WTC11 (cell line): ENCODE measurements at regions not wholly inside any gene's neighbourhood (a gene's known extent, or its start where the extent isn't known, plus 50 kb on each side); places are given as distances from the start of the nearest gene placed in this dataset.

Experiments used
- ATAC-seq: fragments of 200-7000 bp; cut with Tn5 transposase; 2 replicates; pipeline ENCODE4 v1.10.0; 2021; ENCODE audit warnings: mild to moderate bottlenecking, moderate library complexity
- CTCF ChIA-PET: fragments of 300-600 bp; sonication (Branson Sonifier 250); formaldehyde crosslinking; loops from one replicate; lab custom pipeline; 2021; ENCODE audit warnings: antibody characterized with exemption; lab: Charles Lee
- POLR2A ChIA-PET: fragments of 350-600 bp; sonication (Branson Sonifier 250); formaldehyde crosslinking; loops from one replicate; lab custom pipeline; 2021; ENCODE audit warnings: antibody characterized with exemption; lab: Charles Lee
- DNase-seq: peaks from one replicate; pipeline ENCODE4 v3.0.0; 2021; ENCODE audit warnings: low spot score
- H3K27ac Mint-ChIP-seq: 2 replicates; pipeline ENCODE4 v1.8.0; 2021; ENCODE audit warnings: mixed read lengths
- H3K27me3 Mint-ChIP-seq: 2 replicates; pipeline ENCODE4 v1.8.0; 2021; ENCODE audit warnings: low read depth, mild to moderate bottlenecking, moderate library complexity, mixed read lengths
- H3K36me3 Mint-ChIP-seq: 2 replicates; pipeline ENCODE4 v1.8.0; 2021; ENCODE audit warnings: mixed read lengths
- H3K4me1 Mint-ChIP-seq: 2 replicates; pipeline ENCODE4 v1.8.0; 2022; ENCODE audit warnings: mixed read lengths
- H3K4me3 Mint-ChIP-seq: 2 replicates; pipeline ENCODE4 v1.8.0; 2021; ENCODE audit warnings: mild to moderate bottlenecking, moderate library complexity, mixed read lengths
- H3K9me3 Mint-ChIP-seq: 2 replicates; pipeline ENCODE4 v1.8.0; 2021; ENCODE audit warnings: mixed read lengths
- ATF6 ChIP-seq: sonication (generic); formaldehyde crosslinking; IDR thresholded peaks from 2 replicates; pipeline ENCODE4 v1.8.1; 2023; ENCODE audit warnings: mild to moderate bottlenecking, missing genetic modification reagents
- CBFB ChIP-seq: sonication (generic); formaldehyde crosslinking; IDR thresholded peaks from 2 replicates; pipeline ENCODE4 v1.8.1; 2022; ENCODE audit warnings: mild to moderate bottlenecking, low read depth, missing genetic modification reagents
- CDX4 ChIP-seq: fragments of 250-450 bp; sonication (Bioruptor Pico); IDR thresholded peaks from 2 replicates; pipeline ENCODE4 v1.9.0; 2021; ENCODE audit warnings: moderate library complexity, mild to moderate bottlenecking, inconsistent platforms, borderline replicate concordance
- E2F4 ChIP-seq: sonication (generic); formaldehyde crosslinking; IDR thresholded peaks from 2 replicates; pipeline ENCODE4 v1.8.1; 2022; ENCODE audit warnings: low read depth, mild to moderate bottlenecking, moderate library complexity, missing genetic modification reagents, borderline replicate concordance
- HMGA2 ChIP-seq: fragments of 250-450 bp; sonication (Bioruptor Pico); IDR thresholded peaks from 2 replicates; pipeline ENCODE4 v1.4.0; 2021; ENCODE audit warnings: mild to moderate bottlenecking, moderate library complexity
- MAX ChIP-seq: sonication (generic); formaldehyde crosslinking; IDR thresholded peaks from 2 replicates; pipeline ENCODE4 v1.8.0; 2022; ENCODE audit warnings: mild to moderate bottlenecking, missing genetic modification reagents
- NFATC4 ChIP-seq: fragments of 250-450 bp; sonication (Bioruptor Pico); IDR thresholded peaks from 2 replicates; pipeline ENCODE4 v1.9.0; 2021; ENCODE audit warnings: mild to moderate bottlenecking
- NR3C1 ChIP-seq: sonication (generic); formaldehyde crosslinking; conservative IDR thresholded peaks from 2 replicates; pipeline ENCODE4 v1.8.1; 2023; ENCODE audit warnings: low read depth, mild to moderate bottlenecking, missing genetic modification reagents
- OVOL2 ChIP-seq: fragments of 250-450 bp; sonication (Bioruptor Pico); IDR thresholded peaks from 2 replicates; pipeline ENCODE4 v1.9.0; 2021; ENCODE audit warnings: mild to moderate bottlenecking, borderline replicate concordance
- PREB ChIP-seq: sonication (generic); formaldehyde crosslinking; IDR thresholded peaks from 2 replicates; pipeline ENCODE4 v1.8.1; 2022; ENCODE audit warnings: mild to moderate bottlenecking, missing genetic modification reagents, moderate library complexity, borderline replicate concordance
- PRRX2 ChIP-seq: fragments of 250-450 bp; sonication (Bioruptor Pico); IDR thresholded peaks from 2 replicates; pipeline ENCODE4 v1.8.0; 2021; ENCODE audit warnings: mild to moderate bottlenecking
- SMAD3 ChIP-seq: sonication (generic); formaldehyde crosslinking; IDR thresholded peaks from 2 replicates; pipeline ENCODE4 v1.8.0; 2022; ENCODE audit warnings: missing genetic modification reagents, mild to moderate bottlenecking, borderline replicate concordance
- USF1 ChIP-seq: sonication (generic); formaldehyde crosslinking; IDR thresholded peaks from 2 replicates; pipeline ENCODE4 v1.8.0; 2022; ENCODE audit warnings: mild to moderate bottlenecking, missing genetic modification reagents
- ZNF121 ChIP-seq: sonication (generic); formaldehyde crosslinking; IDR thresholded peaks from 2 replicates; pipeline ENCODE4 v1.8.0; 2023; ENCODE audit warnings: missing genetic modification reagents
- ZNF219 ChIP-seq: sonication (generic); formaldehyde crosslinking; IDR thresholded peaks from 2 replicates; pipeline ENCODE4 v1.8.0; 2023; ENCODE audit warnings: missing genetic modification reagents, mild to moderate bottlenecking, borderline replicate concordance
- ZNF232 ChIP-seq: sonication (generic); formaldehyde crosslinking; IDR thresholded peaks from 2 replicates; pipeline ENCODE4 v1.8.0; 2022; ENCODE audit warnings: mild to moderate bottlenecking, missing genetic modification reagents
- ZNF425 ChIP-seq: fragments of 250-450 bp; sonication (Bioruptor Pico); conservative IDR thresholded peaks from 2 replicates; pipeline ENCODE4 v1.9.0; 2021; ENCODE audit warnings: mild to moderate bottlenecking

GRCh38 chr4:3675251-3676115 is 90.7 kb upstream of the ADRA2C start:
- Mint-ChIP-seq H3K9me3 (peaks cover 6% of the 10 kb centered on the region), H3K4me1 (peaks cover 7% of the 10 kb centered on the region), H3K27me3 (no peaks in the 10 kb centered on the region; the same call in 1 of the 2 replicates), H3K4me3 (no peak overlapping the region), H3K27ac (no peak overlapping the region), H3K36me3 (no peaks in the 10 kb centered on the region)
- CTCF ChIA-PET: interaction anchor here (1.1 kb wide), 1 partner anchor 195 kb away, joined by 3 read pairs; no protein-coding TSS in a partner anchor
- DNase-seq (peak; percentile 50), ATAC-seq (peak; percentile 72)
- TF ChIP-seq OVOL2 (CRISPR knock-in tag) (no peak), ZNF232 (CRISPR knock-in tag) (no peak), MAX (CRISPR knock-in tag) (0 out of 2 replicates have a peak, but pooled peaks have one; percentile 41)
- POLR2A ChIA-PET: no interaction called here

- DNase-seq (peak; percentile 8), ATAC-seq (no peak)
- CTCF ChIA-PET: interaction anchor here (1.1 kb wide), 1 partner anchor 194 kb away, joined by 3 read pairs; no protein-coding TSS in a partner anchor
- no peak overlapping the region for H3K27ac Mint-ChIP-seq
- H3K4me1 Mint-ChIP-seq: peaks cover 7% of the 10 kb centered on the region
- H3K4me3 Mint-ChIP-seq: no peak overlapping the region
- peaks cover 6% of the 10 kb centered on the region for H3K9me3 Mint-ChIP-seq
- TF ChIP-seq E2F4 (no peak), NFATC4 (CRISPR knock-in tag) (no peak), PRRX2 (CRISPR knock-in tag) (no peak), PREB (CRISPR knock-in tag) (no peak), ZNF121 (no peak), HMGA2 (CRISPR knock-in tag) (no peak), MAX (CRISPR knock-in tag) (no peak), ATF6 (no peak), CDX4 (no peak), CBFB (CRISPR knock-in tag) (no peak), NR3C1 (CRISPR knock-in tag) (no peak), ZNF219 (CRISPR knock-in tag) (no peak), USF1 (CRISPR knock-in tag) (no peak), ZNF425 (no peak), SMAD3 (CRISPR knock-in tag) (no peak)
- TF ChIP-seq, all 79 proteins: peak for 0
- POLR2A ChIA-PET: no interaction called here
- Mint-ChIP-seq H3K36me3 (no peaks in the 10 kb centered on the region), H3K27me3 (no peaks in the 10 kb centered on the region; the same call in 1 of the 2 replicates)
Measured at GRCh38 chr4:3674479-3674851, 91.7 kb upstream of the ADRA2C start.
